ENCODE measurements at regions not wholly inside any gene's neighbourhood (a gene's known extent, or its start where the extent isn't known, plus 50 kb on each side); places are given as distances from the start of the nearest gene placed in this dataset.

- H3K27me3 ChIP-seq = no peaks in the 10 kb centered on the region
- no peaks in the 10 kb centered on the region for H3K9me3 ChIP-seq
- no peak overlapping the region for H3K4me3 ChIP-seq
- no peak overlapping the region for H3K27ac ChIP-seq
- H3K36me3 ChIP-seq = no peaks in the 10 kb centered on the region
- no peak for ATAC-seq
- H3K4me1 ChIP-seq = no peaks in the 10 kb centered on the region
- intact Hi-C loops (cut with DNase I) = no loop called here
- DNase-seq = no peak
- no peak for TF ChIP-seq CTCF (IDR thresholded peaks at IDR 0.05)
Observed at GRCh38 chr3:168419091-168419490, 323.4 kb upstream of the GOLIM4 start.

GRCh38 chr3:168417016-168417415 lies 321.3 kb upstream of the GOLIM4 start:
- Histone ChIP-seq H3K4me3 (no peak overlapping the region), H3K27me3 (no peaks in the 10 kb centered on the region), H3K4me1 (no peaks in the 10 kb centered on the region), H3K27ac (no peak overlapping the region), H3K36me3 (no peaks in the 10 kb centered on the region), H3K9me3 (no peaks in the 10 kb centered on the region)
- intact Hi-C loops (cut with DNase I) = no loop called here
- DNase-seq (no peak), ATAC-seq (peak; percentile 68)
- no peak for TF ChIP-seq CTCF (IDR thresholded peaks at IDR 0.05)

- ATAC-seq (no peak), DNase-seq (no peak)
- H3K36me3 ChIP-seq = no peaks in the 10 kb centered on the region
- TF ChIP-seq CTCF (IDR thresholded peaks at IDR 0.05) = no peak
- no peaks in the 10 kb centered on the region for H3K4me1 ChIP-seq
- no peaks in the 10 kb centered on the region for H3K9me3 ChIP-seq
- no peaks in the 10 kb centered on the region for H3K27me3 ChIP-seq
- H3K4me3 ChIP-seq = no peak overlapping the region
- intact Hi-C loops (cut with DNase I) = no loop called here
- H3K27ac ChIP-seq = no peak overlapping the region
Observed at GRCh38 chr3:168416446-168416845, 320.7 kb upstream of the GOLIM4 start.

- no peak for ATAC-seq
- Histone ChIP-seq H3K4me3 (no peak overlapping the region), H3K4me1 (no peaks in the 10 kb centered on the region), H3K27me3 (no peaks in the 10 kb centered on the region), H3K27ac (no peak overlapping the region), H3K36me3 (no peaks in the 10 kb centered on the region), H3K9me3 (no peaks in the 10 kb centered on the region)
- TF ChIP-seq CTCF (IDR thresholded peaks at IDR 0.05) = no peak
- intact Hi-C loops (cut with DNase I) = no loop called here
- DNase-seq = no peak
Observed at GRCh38 chr3:168414149-168414548, 318.4 kb upstream of the GOLIM4 start.

- H3K4me1 ChIP-seq = no peaks in the 10 kb centered on the region
- DNase-seq (no peak), ATAC-seq (no peak)
- H3K9me3 ChIP-seq = no peaks in the 10 kb centered on the region
- H3K4me3 ChIP-seq = no peak overlapping the region
- intact Hi-C loops (cut with DNase I) = no loop called here
- H3K36me3 ChIP-seq = no peaks in the 10 kb centered on the region
- H3K27me3 ChIP-seq = no peaks in the 10 kb centered on the region
- H3K27ac ChIP-seq = no peak overlapping the region
- TF ChIP-seq CTCF (IDR thresholded peaks at IDR 0.05) = no peak
Observed at GRCh38 chr3:168407381-168407780, 311.7 kb upstream of the GOLIM4 start.

GRCh38 chr3:168405288-168405687 lies 309.6 kb upstream of the GOLIM4 start:
- DNase-seq (no peak), ATAC-seq (no peak)
- no peak overlapping the region for H3K27ac ChIP-seq
- no peaks in the 10 kb centered on the region for H3K9me3 ChIP-seq
- H3K4me3 ChIP-seq = no peak overlapping the region
- intact Hi-C loops (cut with DNase I) = no loop called here
- H3K4me1 ChIP-seq = no peaks in the 10 kb centered on the region
- H3K36me3 ChIP-seq = no peaks in the 10 kb centered on the region
- H3K27me3 ChIP-seq = no peaks in the 10 kb centered on the region
- no peak for TF ChIP-seq CTCF (IDR thresholded peaks at IDR 0.05)
